ENCODE measurements at regions not wholly inside any gene's neighbourhood (a gene's known extent, or its start where the extent isn't known, plus 50 kb on each side); places are given as distances from the start of the nearest gene placed in this dataset.

DNA sequence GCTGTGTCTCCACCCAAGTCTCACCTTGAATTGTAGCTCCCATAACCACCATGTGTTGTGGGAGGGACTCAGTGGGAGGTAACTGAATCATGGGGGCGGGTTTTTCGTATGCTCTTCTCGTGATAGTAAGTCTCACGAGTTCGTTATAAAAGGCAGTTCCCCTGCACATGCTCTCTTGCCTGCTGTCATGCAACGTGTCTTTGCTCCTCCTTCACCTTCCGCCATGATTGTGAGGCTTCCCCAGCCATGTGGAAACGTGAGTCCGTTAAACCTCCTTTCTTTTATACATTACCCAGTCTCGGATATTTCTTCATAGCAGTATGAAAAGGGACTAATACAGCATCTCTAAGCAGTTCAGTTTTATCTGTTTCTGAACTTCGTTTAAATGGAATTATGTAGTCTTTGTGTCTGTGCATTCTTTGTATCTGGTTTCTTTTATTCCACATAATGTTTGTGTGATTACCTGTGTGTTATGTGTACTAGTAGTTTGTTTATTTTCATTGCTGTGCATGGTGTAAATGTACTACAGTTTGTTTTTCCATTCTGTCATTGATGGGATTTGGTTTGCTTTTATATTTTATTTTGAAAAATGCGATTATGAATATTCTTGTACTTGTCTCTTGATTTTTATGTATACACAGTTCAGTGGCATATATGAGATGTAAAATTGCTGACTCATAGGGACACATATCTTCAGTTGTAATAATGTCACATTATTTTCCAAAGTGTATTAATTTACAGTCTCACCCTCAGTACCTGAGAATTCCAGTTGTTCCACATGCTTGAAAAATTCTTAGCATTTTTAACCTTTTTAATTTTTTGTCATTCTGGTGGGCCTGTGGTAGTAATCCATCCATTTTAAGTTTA lies 304.9 kb downstream of the GBA3 start:
- DNase-seq, result no peak
- intact Hi-C loops (cut with DNase I), result no loop called here

DNA sequence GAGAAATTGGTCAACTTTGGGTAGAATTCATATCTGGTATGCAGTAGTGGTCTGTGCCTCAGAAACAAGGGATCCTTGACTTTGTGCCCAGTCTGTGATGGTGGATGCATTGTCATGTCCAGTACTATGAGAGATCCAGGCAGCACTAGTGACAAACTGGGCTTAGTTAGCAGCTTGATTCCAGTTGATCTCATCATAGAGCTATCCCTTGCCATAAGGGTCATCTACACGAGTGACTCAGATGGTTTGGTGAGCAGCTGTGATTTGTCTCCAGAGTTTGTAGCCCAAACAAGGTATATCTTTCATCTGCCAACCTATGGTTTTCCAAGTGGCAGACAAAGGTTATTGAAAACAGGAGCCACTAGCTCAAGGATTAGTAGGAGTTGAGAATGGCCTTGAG lies 298.8 kb downstream of the GBA3 start:
- intact Hi-C loops (cut with DNase I), result no loop called here
- no peak for DNase-seq

DNA sequence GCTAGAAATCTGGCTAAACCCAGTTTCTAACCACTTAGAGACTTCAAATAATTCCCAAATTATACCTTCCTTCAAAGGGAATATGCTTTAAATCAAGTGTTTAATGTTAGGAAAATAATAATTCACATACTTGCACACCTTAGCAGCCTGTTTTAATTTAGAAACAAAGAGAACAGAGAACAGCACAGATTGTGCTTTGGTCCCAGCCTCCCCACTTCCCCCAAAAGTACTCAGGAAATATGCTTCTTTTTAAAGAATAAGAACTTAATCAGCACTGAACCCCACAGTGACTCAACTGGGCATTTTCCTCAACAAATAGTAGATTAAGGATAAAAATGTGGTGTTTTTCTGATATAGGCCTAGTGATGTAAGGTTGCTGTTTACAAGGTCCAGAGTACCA lies 295.8 kb downstream of the GBA3 start:
- no peak for DNase-seq
- intact Hi-C loops (cut with DNase I), result no loop called here

DNA sequence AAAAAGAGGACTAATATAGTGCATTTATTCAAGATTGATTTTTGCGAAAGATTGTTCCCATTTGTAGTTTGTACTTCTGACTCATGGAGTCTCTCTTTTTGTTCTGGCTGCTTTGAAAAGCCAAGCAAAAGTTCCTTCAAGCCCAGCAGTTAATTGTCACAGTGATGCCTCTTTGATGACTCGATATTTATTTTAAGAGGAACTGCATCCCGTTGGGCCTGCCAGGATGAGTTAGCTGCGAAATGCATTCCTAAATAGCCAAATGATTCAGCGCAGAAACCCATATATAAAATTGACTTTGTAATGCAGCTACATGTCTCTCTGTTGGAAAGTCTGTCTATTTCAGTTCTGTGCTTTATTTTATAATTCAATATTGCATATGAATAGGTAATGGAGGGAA lies 295.1 kb downstream of the GBA3 start:
- DNase-seq, result peak in 4 of 10 donors; percentile 12 to 67 (median 35)
- intact Hi-C loops (cut with DNase I), result no loop called here

DNA sequence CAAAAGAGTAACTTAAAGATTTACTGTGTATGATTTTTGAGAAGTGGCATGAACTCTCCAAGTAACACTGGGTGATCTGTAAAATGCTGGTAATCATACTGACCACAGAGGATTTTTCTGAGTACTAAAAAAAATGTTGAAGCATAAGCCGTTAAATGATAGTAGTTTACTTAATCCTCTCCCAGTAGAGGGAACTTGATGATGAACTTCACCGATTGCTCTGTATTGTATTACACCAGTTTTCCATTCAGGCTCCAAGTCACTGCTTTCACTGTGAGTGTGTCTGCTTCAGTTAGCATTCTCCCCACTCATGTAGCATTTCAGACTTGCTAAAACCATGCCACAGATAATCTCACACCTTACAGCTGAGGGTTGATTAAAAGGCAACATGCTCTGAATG lies 294.1 kb downstream of the GBA3 start:
- intact Hi-C loops (cut with DNase I), result no loop called here

DNA sequence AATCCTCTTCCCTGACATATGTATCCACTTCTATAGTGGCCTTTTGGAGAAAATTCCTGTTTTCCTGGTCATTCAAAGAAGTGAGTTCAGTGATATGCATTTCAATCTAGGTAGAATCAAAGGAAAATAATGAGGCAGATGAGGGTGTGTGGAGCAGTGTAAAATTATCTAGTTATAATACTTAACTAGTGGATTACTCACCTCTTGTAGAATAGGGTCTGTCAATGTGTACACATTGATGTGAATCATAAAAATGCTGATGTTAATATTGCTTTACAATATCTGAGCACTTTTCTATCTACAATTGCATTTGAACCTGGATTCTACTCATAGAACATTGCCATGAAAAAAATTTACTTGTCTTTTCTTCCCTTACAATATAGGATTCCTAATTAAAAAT lies 293.5 kb downstream of the GBA3 start:
- DNase-seq, result no peak
- intact Hi-C loops (cut with DNase I), result no loop called here

More for the DNA sequence above, 294.1 kb downstream of the GBA3 start:
- DNase-seq, result no peak

DNA sequence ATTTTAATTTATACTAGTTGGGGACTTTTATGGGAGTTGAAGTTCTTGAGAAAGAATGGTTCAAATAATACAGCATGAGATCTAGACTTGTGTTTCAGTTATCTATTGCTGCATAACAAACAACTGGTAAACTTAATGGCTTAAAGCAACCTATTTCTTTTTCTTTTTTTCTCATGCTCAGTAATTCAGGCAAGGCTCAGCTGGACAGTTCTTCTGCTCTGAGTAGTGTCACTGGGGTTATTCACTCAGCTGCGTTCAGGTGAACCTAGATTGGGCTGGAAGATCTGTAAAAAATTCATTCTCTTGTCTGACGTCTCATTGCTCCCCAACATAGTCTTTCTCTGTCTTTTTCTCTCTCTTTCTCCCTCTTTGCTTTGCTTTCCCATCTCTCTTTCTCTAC lies 291.7 kb downstream of the GBA3 start:
- intact Hi-C loops (cut with DNase I), result no loop called here

DNA sequence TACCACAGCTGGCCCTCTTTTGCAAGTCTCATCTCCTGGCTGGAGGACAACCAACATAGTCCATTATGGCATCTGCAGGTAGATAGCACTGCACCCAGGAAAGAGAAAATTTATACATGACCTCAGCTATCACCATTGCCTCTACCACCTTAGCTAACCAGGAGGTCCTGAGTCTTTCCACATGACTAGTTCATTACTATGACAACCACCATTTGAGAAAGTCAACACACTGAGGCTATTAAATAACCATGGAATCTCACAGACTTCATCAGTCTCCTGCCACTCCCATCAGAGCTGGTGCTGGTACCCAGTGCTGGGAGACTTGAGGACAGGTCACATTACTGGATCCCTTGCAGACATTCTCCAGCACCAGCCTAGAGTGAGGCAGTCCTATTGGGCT lies 285.9 kb downstream of the GBA3 start:
- intact Hi-C loops (cut with DNase I), result no loop called here

More for the DNA sequence above, 291.7 kb downstream of the GBA3 start:
- no peak for DNase-seq

DNA sequence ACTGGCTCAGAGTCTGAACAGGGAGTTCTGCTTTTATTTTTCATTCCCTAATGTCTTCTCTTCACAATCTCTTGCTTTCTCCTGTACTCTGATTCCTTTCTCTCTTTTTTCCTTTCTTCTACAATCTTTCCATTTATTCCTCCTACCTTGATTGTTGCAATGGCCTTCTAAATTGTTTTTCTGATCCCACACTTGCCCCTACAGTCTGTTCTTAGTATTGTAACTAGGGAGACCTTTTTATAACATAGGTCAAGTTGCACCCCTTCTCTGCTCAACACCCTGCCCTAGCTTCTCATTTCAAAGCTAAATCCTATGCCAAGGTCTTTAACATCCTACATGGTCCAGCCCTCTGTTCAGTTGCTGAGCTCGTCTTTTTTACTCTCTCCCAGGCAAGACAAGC lies 277.9 kb downstream of the GBA3 start:
- no peak for DNase-seq
- intact Hi-C loops (cut with DNase I), result no loop called here

More for the DNA sequence above, 285.9 kb downstream of the GBA3 start:
- no peak for DNase-seq

DNA sequence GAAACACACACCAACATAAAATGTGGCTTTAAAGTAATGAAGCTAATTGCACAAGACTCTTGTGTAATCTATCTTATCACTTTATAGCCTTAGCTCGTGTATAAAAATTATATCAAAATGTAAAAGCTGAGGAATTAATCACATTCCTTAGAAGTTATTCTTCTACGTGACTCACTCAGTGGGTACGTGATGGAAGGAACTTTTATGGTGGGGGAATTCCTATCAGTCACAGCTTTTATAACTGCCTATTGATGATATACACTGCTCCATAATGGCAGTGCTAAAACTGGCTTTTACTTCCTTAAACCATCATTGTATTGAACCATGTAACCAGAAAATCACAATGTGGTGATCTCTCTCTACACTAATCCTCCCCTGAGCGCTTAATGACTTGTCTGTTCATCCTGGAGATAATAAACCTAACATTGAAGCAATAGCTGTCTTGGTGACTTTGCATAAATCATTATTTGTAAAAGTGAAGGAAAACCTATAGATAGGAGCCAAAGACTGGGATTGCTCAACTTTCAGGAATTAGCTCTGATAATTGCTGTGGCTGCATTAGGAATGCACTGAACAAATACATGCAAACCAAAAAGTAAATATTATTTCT lies 276.7 kb downstream of the GBA3 start:
- DNase-seq, result no peak
- intact Hi-C loops (cut with DNase I), result no loop called here

DNA sequence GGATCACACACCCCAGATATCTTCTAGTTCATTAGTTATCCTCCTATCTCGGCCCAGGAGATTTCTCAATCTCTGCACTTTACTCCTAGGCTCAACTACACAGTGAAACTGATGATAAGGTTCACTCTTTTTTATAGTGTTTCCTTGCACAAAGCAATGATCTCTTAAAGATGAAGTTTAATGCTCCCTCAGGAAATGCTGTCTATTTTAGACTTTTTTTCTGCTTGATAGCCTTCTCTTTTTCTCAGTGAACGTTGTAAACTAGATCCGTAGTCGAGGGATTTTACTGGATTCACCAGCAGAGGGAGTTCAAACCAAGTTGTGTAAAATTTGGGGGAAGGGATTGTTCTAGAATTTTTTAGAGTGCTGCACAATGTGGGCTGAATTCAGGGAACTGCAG lies 269.6 kb downstream of the GBA3 start:
- intact Hi-C loops (cut with DNase I), result no loop called here

DNA sequence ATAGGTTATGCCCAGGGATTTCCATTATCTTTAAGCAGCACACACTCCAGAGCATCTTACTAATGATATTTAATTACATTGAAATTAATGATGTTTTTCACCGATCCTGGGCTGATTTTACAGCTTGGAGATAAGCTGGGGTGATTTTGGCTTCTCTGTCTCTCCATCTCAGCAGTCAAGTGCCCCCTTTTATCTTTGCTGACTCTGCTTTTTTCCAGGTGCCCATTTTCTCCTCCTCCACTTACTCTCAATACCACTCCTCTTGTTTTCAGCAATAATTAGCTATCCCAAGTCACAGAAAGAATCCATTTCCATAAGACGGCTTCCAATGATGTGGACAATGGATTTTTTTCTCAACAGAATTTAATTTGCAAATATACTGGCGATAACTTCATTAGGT lies 266.7 kb downstream of the GBA3 start:
- DNase-seq, result no peak
- intact Hi-C loops (cut with DNase I), result no loop called here

More for the DNA sequence above, 269.6 kb downstream of the GBA3 start:
- DNase-seq, result no peak

DNA sequence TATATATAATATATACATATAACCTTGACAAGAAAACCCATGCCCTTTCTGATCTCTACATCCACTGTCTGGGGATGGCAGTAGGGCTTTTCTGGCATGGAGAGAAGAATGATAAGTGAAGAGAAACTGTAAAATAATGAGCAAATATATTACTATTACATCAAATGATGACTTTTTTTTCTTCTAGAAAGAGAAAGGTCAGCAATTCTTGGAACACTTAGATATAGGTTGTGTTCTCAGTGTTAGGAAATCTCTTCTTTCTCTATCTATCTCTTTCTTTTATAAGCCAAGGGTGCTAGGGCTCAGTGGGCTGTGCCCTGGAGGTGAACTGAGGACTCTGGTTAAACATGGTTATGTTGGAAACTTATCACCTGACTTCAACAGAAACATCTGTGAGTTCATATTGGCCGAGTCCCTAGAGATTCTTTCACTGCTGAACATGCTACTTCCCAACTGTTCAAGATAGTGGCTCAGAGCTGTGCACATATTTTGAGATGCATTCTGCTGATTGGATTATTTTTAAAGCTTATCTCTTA lies 265.1 kb downstream of the GBA3 start:
- intact Hi-C loops (cut with DNase I), result no loop called here
- DNase-seq, result no peak

DNA sequence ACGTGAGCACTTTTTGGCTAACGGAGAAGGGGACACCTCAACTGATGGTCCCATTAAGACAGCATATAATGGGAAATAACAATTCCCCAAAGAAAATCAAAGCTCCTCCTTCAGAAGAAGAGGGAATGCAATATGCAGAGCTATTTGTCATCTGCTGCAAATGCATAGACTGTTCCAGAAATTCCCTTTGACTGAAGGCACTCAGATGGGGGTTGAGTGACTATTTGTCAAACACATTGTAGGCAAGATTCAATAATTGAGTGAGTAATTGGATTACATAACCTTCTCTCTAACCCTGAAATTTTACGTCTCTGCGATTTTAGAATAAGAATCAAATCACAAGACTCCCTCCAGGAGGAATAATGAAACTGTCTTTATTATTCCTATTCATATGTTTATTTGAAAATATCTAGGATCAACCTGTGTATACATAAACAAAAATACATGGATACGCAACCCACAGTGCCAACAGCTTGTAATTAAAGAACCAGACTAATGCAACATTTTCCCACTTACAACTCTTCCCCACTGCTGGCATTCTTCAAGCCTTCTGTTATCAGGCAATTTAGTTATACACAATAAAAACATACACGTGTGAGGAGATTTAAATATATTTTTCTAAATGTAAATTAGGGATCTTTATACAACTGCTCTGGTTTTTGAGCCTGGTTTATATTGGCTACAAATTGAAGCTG lies 256.6 kb downstream of the GBA3 start:
- no peak for DNase-seq
- intact Hi-C loops (cut with DNase I), result no loop called here

DNA sequence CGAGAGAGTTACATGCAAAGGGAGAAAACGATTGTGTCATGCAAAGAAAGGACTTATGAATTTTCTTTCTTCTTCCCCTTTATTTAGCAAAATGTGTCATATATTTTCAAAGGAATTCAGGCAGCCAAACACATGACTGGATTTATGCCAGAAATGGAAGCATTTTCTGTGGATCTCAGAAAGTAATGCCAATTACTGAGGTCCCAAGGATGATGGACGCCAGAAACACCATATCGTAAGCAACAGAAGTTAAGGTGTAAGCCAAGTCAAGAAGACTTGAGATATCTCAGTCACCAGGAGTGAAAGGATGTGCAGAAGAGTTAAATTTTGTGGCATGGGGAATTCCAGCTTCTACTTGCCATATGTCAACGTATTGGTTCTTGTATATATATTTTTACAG lies 255.1 kb downstream of the GBA3 start:
- intact Hi-C loops (cut with DNase I), result no loop called here
- no peak for DNase-seq

DNA sequence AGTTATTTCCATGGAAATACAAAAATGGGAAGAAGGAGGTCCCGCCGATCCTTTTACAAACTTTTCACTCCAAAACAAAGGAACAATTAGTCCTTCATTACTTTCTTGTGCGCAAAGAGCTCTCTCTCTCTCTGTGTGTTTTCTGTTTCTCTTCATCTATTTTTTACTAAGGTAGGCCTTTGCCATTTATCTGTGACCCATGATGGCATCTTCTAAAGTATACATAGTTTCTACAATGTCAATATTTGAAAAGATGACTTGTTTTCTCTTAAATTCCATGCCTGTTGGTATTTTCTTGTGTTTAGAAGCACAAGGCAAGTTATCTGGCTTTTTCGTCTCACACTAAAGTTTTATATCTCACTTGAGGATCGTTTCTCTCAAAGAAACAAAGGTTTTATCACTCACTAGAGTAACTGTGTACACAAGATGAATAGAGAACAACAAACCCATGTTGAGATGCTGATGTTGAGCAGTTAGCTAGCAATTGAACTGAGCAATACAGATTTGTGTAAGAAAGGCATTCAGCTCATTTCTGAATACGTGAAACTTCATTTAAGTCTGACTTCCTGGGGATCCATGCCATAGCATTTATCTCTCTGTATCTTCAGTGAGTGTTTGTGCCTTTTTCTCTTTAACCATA lies 250.3 kb downstream of the GBA3 start:
- intact Hi-C loops (cut with DNase I), result no loop called here
- no peak for DNase-seq

DNA sequence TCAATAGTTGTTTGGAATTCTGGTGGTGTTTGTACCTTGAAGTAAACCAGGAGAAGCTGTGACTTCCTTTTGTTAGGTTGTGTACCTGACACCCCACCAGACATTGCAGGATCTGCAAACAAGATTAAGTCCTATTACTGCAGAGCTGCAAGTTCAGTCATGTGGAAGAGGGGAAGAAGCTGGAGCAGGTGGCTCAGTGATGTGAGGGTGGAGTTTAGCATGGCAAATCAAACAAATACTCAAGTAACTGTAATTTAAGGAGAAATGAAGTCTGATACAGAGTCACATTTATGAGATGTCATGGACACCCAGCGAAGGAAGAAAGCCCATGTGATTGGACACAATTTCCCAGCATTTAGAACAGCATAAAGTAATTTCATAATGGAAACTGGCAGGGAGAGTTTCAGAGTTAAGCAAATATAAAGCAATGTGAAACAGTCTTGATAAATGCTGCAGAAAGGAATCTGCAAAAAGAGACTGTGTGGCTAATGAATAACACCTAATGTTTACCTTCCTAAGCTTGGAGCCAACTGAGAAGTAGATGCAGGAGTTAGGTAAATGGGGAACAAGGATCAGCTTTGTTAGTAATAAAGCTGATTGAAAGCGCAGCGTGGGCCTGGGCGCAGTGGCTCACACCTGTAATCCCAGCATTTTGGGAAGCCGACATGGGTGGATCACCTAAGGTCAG lies 249.1 kb downstream of the GBA3 start:
- no peak for DNase-seq
- intact Hi-C loops (cut with DNase I), result no loop called here

DNA sequence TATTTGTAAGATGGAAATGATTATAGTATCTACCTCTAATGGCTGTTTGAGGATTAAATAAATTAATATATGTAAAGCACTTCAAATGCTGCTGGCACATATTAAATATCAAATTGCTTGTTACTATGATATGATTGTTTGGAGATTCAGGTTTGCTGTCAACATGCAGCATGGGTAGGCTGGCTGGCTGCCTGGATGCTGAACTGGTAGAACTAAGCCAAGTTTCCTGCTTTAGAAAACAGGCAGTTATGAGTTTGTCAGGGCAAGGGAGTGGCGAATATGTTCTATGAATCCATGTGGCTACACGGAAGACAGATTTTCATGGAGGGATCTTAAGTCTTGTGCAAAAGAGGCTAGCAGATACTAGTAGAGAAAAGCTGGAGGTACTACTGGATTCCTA lies 239.6 kb downstream of the GBA3 start:
- intact Hi-C loops (cut with DNase I), result no loop called here
- no peak for DNase-seq

DNA sequence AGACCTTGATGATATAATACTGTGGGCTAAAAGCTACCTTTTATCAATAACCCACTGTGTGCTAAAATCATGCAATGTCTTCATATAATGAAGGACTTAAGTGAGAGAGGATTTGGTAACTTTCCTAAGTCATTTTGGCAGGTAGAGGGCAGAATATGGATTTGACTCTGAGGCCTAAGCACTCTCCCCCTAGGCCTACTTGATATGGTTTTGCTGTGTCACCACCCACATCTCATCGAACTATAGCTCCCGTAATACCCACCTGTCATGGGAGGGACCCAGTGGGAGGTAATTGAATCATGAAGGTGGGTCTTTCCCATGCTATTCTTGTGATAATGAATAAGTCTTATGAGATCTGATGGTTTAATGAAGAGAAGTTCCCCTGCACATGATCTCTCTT lies 229.7 kb downstream of the GBA3 start:
- intact Hi-C loops (cut with DNase I), result no loop called here
- DNase-seq, result no peak

DNA sequence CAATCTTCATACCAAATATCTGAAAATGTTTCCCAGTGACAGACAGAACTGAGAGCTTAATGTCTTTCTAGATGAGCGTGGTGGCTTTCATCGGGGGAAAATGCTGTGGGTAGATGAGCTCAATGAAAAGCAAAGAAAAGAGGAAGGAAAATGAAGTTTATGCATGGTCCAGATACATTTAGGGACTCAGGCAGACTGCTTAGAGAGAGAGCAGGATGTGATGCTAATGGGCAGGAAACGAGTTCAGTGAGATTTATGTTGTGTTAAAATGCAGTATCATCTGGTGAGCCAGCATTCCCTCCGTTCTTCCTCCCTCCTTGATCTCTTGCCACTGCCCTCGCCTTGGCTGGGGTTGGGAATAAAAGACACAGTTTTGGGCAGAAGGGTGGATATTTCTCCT lies 229.2 kb downstream of the GBA3 start:
- intact Hi-C loops (cut with DNase I), result no loop called here
- no peak for DNase-seq
